ENCODE measurements at regions not wholly inside any gene's neighbourhood (a gene's known extent, or its start where the extent isn't known, plus 50 kb on each side); places are given as distances from the start of the nearest gene placed in this dataset.

DNA sequence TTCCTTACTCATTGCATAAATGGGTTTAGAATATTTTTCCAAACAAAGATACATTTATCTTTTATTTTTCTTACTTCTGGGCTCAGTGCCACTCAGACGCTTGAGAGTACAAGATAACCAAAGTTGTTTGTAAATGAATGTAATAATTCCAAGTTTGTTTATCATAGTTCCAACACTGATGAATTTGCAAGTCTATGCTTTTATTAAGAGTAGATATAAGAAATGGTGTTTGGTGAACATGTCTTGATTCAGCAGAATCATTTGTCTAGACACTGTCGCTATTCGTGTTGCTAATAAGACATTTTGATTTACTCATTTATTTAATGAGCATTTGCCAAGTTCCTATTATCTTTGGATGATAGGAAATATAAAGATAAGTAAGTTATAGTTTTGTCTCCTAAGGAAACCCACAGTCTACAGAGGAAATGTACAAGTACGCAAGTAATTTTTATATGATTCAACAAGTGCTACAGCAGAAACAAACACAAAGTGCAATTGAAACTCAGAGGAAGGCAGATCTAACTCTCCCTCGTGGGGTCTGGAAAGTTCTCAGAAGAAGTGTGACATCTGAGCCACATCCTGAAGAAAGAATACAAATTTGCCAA, 132.8 kb upstream of the FSCB start:
- Histone ChIP-seq H3K4me2 (ENCODE audit: insufficient read depth, low read length) (no peak overlapping the region), H3K36me3 (ENCODE audit: insufficient read depth, low read length) (no peaks in the 10 kb centered on the region), H3K79me2 (ENCODE audit: insufficient read depth, low read length) (no peaks in the 10 kb centered on the region), H3K27ac (ENCODE audit: low read depth, low read length) (no peak overlapping the region), H3K4me1 (ENCODE audit: insufficient read depth, low read length) (no peaks in the 10 kb centered on the region), H3K27me3 (ENCODE audit: insufficient read depth, low read length) (no peaks in the 10 kb centered on the region), H3K4me3 (ENCODE audit: insufficient read depth, low read length) (no peak overlapping the region), H3K9me3 (ENCODE audit: low read depth, low read length) (peaks cover 2% of the 10 kb centered on the region), H4K20me1 (ENCODE audit: insufficient read depth, low read length) (no peaks in the 10 kb centered on the region), H2AFZ (ENCODE audit: low read length) (no peak overlapping the region)
- TF ChIP-seq, protein P1, sequence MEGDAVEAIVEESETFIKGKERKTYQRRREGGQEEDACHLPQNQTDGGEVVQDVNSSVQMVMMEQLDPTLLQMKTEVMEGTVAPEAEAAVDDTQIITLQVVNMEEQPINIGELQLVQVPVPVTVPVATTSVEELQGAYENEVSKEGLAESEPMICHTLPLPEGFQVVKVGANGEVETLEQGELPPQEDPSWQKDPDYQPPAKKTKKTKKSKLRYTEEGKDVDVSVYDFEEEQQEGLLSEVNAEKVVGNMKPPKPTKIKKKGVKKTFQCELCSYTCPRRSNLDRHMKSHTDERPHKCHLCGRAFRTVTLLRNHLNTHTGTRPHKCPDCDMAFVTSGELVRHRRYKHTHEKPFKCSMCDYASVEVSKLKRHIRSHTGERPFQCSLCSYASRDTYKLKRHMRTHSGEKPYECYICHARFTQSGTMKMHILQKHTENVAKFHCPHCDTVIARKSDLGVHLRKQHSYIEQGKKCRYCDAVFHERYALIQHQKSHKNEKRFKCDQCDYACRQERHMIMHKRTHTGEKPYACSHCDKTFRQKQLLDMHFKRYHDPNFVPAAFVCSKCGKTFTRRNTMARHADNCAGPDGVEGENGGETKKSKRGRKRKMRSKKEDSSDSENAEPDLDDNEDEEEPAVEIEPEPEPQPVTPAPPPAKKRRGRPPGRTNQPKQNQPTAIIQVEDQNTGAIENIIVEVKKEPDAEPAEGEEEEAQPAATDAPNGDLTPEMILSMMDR (IDR thresholded peaks at IDR 0.05; ENCODE audit: extremely low read depth, low read depth, low read length): no peak
- DNase-seq (ENCODE audit: insufficient read length, low spot score, missing footprints): no peak

DNA sequence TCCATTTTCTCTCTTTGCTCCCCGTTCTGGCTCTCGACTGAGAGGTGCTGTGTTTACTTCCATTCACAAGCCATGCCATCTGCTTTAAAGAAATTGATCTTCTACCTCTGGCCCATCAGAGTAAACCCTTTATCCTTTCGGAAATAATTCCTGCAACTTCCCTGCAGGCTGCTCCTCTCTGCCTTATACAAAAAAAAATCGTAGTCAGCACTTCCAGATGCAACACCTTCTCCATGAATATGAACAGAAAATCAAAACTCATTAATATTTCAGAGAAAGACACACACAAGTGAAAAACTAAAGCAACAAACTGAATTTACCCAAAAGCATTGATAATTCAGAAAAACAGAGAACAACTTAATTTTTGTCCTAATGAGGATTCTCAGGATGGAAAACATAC, 127.6 kb upstream of the FSCB start:
- TF ChIP-seq, protein P1 (IDR thresholded peaks at IDR 0.05; ENCODE audit: extremely low read depth, low read depth, low read length): no peak
- no peak overlapping the region for H3K4me3 ChIP-seq (ENCODE audit: insufficient read depth, low read length)
- no peaks in the 10 kb centered on the region for H3K4me1 ChIP-seq (ENCODE audit: insufficient read depth, low read length)
- H3K27me3 ChIP-seq (ENCODE audit: insufficient read depth, low read length): no peaks in the 10 kb centered on the region
- no peaks in the 10 kb centered on the region for H3K36me3 ChIP-seq (ENCODE audit: insufficient read depth, low read length)
- no peak overlapping the region for H3K4me2 ChIP-seq (ENCODE audit: insufficient read depth, low read length)
- no peaks in the 10 kb centered on the region for H4K20me1 ChIP-seq (ENCODE audit: insufficient read depth, low read length)
- H3K79me2 ChIP-seq (ENCODE audit: insufficient read depth, low read length): no peaks in the 10 kb centered on the region
- H3K9me3 ChIP-seq (ENCODE audit: low read depth, low read length): peaks cover 2% of the 10 kb centered on the region
- no peak for DNase-seq (ENCODE audit: insufficient read length, low spot score, missing footprints)
- H2AFZ ChIP-seq (ENCODE audit: low read length): no peak overlapping the region
- H3K27ac ChIP-seq (ENCODE audit: low read depth, low read length): no peak overlapping the region

DNA sequence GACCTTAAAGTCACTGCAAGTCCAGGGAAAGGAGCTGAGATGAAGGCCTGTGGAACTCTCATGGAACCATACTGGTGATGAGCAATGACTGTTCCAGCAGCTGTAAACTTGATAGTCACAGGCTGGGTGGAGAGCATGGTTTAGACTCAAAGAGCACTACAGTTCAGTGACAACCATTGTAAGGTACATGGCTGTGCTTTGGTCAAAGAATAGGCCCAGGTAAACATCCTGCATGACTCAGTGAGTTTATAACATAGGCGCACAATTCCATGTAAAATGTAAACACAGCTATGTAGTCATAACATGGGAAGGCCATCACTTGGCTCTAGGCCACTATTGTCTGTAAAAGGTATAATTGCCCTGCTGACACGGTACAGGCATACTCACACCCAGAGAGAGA, 119.3 kb upstream of the FSCB start:
- no peak overlapping the region for H3K27ac ChIP-seq (ENCODE audit: low read depth, low read length)
- no peaks in the 10 kb centered on the region for H4K20me1 ChIP-seq (ENCODE audit: insufficient read depth, low read length)
- H3K4me2 ChIP-seq (ENCODE audit: insufficient read depth, low read length): no peak overlapping the region
- peaks cover 1% of the 10 kb centered on the region for H3K9me3 ChIP-seq (ENCODE audit: low read depth, low read length)
- no peaks in the 10 kb centered on the region for H3K4me1 ChIP-seq (ENCODE audit: insufficient read depth, low read length)
- DNase-seq (ENCODE audit: insufficient read length, low spot score, missing footprints): no peak
- TF ChIP-seq, protein P1 (IDR thresholded peaks at IDR 0.05; ENCODE audit: extremely low read depth, low read depth, low read length): no peak
- no peak overlapping the region for H2AFZ ChIP-seq (ENCODE audit: low read length)
- no peak overlapping the region for H3K4me3 ChIP-seq (ENCODE audit: insufficient read depth, low read length)
- no peaks in the 10 kb centered on the region for H3K27me3 ChIP-seq (ENCODE audit: insufficient read depth, low read length)
- H3K36me3 ChIP-seq (ENCODE audit: insufficient read depth, low read length): no peaks in the 10 kb centered on the region
- H3K79me2 ChIP-seq (ENCODE audit: insufficient read depth, low read length): no peaks in the 10 kb centered on the region

- Histone ChIP-seq H3K4me1 (ENCODE audit: insufficient read depth, low read length) (no peaks in the 10 kb centered on the region), H3K4me2 (ENCODE audit: insufficient read depth, low read length) (no peak overlapping the region), H3K27me3 (ENCODE audit: insufficient read depth, low read length) (no peaks in the 10 kb centered on the region), H3K9me3 (ENCODE audit: low read depth, low read length) (peaks cover 4% of the 10 kb centered on the region), H2AFZ (ENCODE audit: low read length) (no peak overlapping the region), H3K79me2 (ENCODE audit: insufficient read depth, low read length) (no peaks in the 10 kb centered on the region), H3K36me3 (ENCODE audit: insufficient read depth, low read length) (no peaks in the 10 kb centered on the region), H3K27ac (ENCODE audit: low read depth, low read length) (no peak overlapping the region), H3K4me3 (ENCODE audit: insufficient read depth, low read length) (no peak overlapping the region), H4K20me1 (ENCODE audit: insufficient read depth, low read length) (no peaks in the 10 kb centered on the region)
- TF ChIP-seq, protein P1 (IDR thresholded peaks at IDR 0.05; ENCODE audit: extremely low read depth, low read depth, low read length): no peak
- DNase-seq (ENCODE audit: insufficient read length, low spot score, missing footprints): no peak
Observed at GRCh38 chr14:44625098-44625497, 118.0 kb upstream of the FSCB start.

Data from osteoblast (primary cell).